HCT116 (cell line): ENCODE measurements at regions not wholly inside any gene's neighbourhood (a gene's known extent, or its start where the extent isn't known, plus 50 kb on each side); places are given as distances from the start of the nearest gene placed in this dataset.

Experiments
- ATAC-seq: fragments of 200-7000 bp; cut with Tn5 transposase; 2 replicates; pipeline ENCODE4 v1.9.1; 2020; ENCODE audit warnings: mild to moderate bottlenecking, moderate library complexity
- BruUV-seq: library from RNA; stranded (reverse); fragments of 400-500 nt; replicated peaks from 2 replicates; lab custom pipeline; 2021; lab: Mats Ljungman, UMichigan
- CTCF ChIA-PET: fragments of 300-600 bp; sonication (Branson Sonifier 250); formaldehyde crosslinking; loops from one replicate; lab custom pipeline; 2021; ENCODE audit warnings: antibody characterized with exemption; lab: Charles Lee
- POLR2A ChIA-PET: fragments of 300-600, 350-600 bp; sonication (Branson Sonifier 250); formaldehyde crosslinking; loops from one replicate; lab custom pipeline; 2021; ENCODE audit warnings: antibody characterized with exemption; lab: Charles Lee
- RAD21 ChIA-PET, 2 experiments: fragments of 300-600 bp; sonication (Branson Sonifier 250); formaldehyde crosslinking; loops; one replicate each; lab custom pipeline; 2023; ENCODE audit warnings: low total read pairs in 2 of 2; ENCODE audit not compliant: uncharacterized antibody in 2 of 2, unreplicated experiment in 2 of 2, low non-redundant PET in 1 of 2; lab: Charles Lee
- DNase-seq: peaks from one replicate; pipeline ENCODE4 v3.0.0-alpha.2; 2010; ENCODE audit warnings: low read depth, low spot score
- H2AFZ ChIP-seq: fragments of 200-600 bp; shearing (Covaris generic), sonication (generic); 2 replicates; pipeline ENCODE4 v1.6.1; 2017; ENCODE audit warnings: low read depth, mixed run types, mixed read lengths, antibody characterized with exemption, low read length; ENCODE audit not compliant: poor library complexity, severe bottlenecking
- H3K27ac ChIP-seq: 2 replicates; pipeline ENCODE4 v1.5.1; 2012; ENCODE audit warnings: low read depth, low read length
- H3K27me3 ChIP-seq: fragments of 200-600 bp; sonication (generic); 2 replicates; pipeline ENCODE4 v1.6.1; 2016; ENCODE audit warnings: mixed run types, low read length, mixed read lengths; ENCODE audit not compliant: insufficient read depth
- H3K36me3 ChIP-seq, 2 experiments: fragments of 200-500 bp in 1 of 2; fragments of 200-600 bp in 1 of 2; sonication (Bioruptor generic) in 1 of 2; sonication (generic) in 1 of 2; 2 replicates each; pipeline versions ENCODE4 v1.5.1 to v1.6.1; 2014 to 2016; ENCODE audit warnings: low read length in 2 of 2, inconsistent platforms in 1 of 2, mixed read lengths in 1 of 2, mixed run types in 1 of 2; ENCODE audit not compliant: insufficient read depth in 2 of 2, control insufficient read depth in 1 of 2
- H3K4me1 ChIP-seq, 2 experiments: fragments of 200-600 bp in 1 of 2; sonication (generic) in 1 of 2; 2 replicates each; pipeline versions ENCODE4 v1.5.1 to v1.6.1; 2012 to 2017; ENCODE audit warnings: low read length in 2 of 2, inconsistent platforms in 1 of 2, mild to moderate bottlenecking in 1 of 2, mixed read lengths in 1 of 2, mixed run types in 1 of 2, moderate library complexity in 1 of 2; ENCODE audit not compliant: insufficient read depth in 2 of 2, control insufficient read depth in 1 of 2
- H3K4me2 ChIP-seq: fragments of 200-600 bp; sonication (generic); 2 replicates; pipeline ENCODE4 v1.6.1; 2017; ENCODE audit warnings: mixed run types, low read length, mixed read lengths
- H3K4me3 ChIP-seq, 2 experiments: fragments of 200-600 bp in 1 of 2; sonication (generic) in 1 of 2; replicated peaks in 1 of 2; 2 replicates each; pipeline ENCODE4 v1.5.1; 2011 to 2016; ENCODE audit warnings: low read length in 2 of 2, control low read depth in 1 of 2, low read depth in 1 of 2, mild to moderate bottlenecking in 1 of 2, mixed read lengths in 1 of 2, mixed run types in 1 of 2
- H3K79me2 ChIP-seq: fragments of 200-600 bp; sonication (generic); 2 replicates; pipeline ENCODE4 v1.6.1; 2017; ENCODE audit warnings: mild to moderate bottlenecking, mixed run types, low read length, moderate library complexity, mixed read lengths; ENCODE audit not compliant: insufficient read depth
- H3K9ac ChIP-seq: fragments of 200-600 bp; sonication (generic); 2 replicates; pipeline ENCODE4 v1.6.1; 2016; ENCODE audit warnings: low read length, mixed read lengths
- H3K9me2 ChIP-seq: fragments of 200-600 bp; sonication (generic), shearing (Covaris generic); 2 replicates; pipeline ENCODE4 v1.6.1; 2017; ENCODE audit warnings: mixed run types, mild to moderate bottlenecking, moderate library complexity; ENCODE audit not compliant: insufficient read depth
- H3K9me3 ChIP-seq, 2 experiments: fragments of 200-500 bp in 1 of 2; fragments of 200-600 bp in 1 of 2; sonication (Bioruptor generic) in 1 of 2; sonication (generic) in 1 of 2; 2 replicates each; pipeline ENCODE4 v1.6.1; 2014 to 2017; ENCODE audit warnings: low read length in 2 of 2, mixed read lengths in 2 of 2, inconsistent platforms in 1 of 2, low read depth in 1 of 2, mild to moderate bottlenecking in 1 of 2, mixed run types in 1 of 2, moderate library complexity in 1 of 2; ENCODE audit not compliant: control insufficient read depth in 1 of 2, insufficient read depth in 1 of 2
- H4K20me1 ChIP-seq: fragments of 200-600 bp; sonication (generic), shearing (Covaris generic); 2 replicates; pipeline ENCODE4 v1.6.1; 2017; ENCODE audit warnings: mixed run types, mild to moderate bottlenecking, moderate library complexity; ENCODE audit not compliant: insufficient read depth
- CBX3 ChIP-seq: IDR thresholded peaks from 2 replicates; pipeline ENCODE4 v1.6.1; 2012; ENCODE audit warnings: low read depth
- EGR1 ChIP-seq: IDR thresholded peaks from 2 replicates; pipeline ENCODE4 v1.6.1; 2012; ENCODE audit warnings: low read depth
- ELF1 ChIP-seq: IDR thresholded peaks from 2 replicates; pipeline ENCODE4 v1.6.1; 2012; ENCODE audit warnings: low read depth, borderline replicate concordance
- EZH2 ChIP-seq: fragments of 200-600 bp; sonication (generic); IDR thresholded peaks from 2 replicates; pipeline ENCODE4 v1.6.1; 2017; ENCODE audit warnings: antibody characterized with exemption, mixed run types
- EZH2phosphoT487 ChIP-seq: fragments of 200-600 bp; IDR thresholded peaks from 2 replicates; pipeline ENCODE4 v1.6.1; 2018; ENCODE audit warnings: antibody characterized with exemption, borderline replicate concordance
- FOSL1 ChIP-seq: IDR thresholded peaks from 2 replicates; pipeline ENCODE4 v1.6.1; 2012; ENCODE audit warnings: low read depth
- JUND ChIP-seq: IDR thresholded peaks from 2 replicates; pipeline ENCODE4 v1.6.1; 2012
- MAX ChIP-seq: IDR thresholded peaks from 2 replicates; pipeline ENCODE4 v1.6.1; 2012
- POLR2A ChIP-seq: IDR thresholded peaks from 2 replicates; pipeline ENCODE4 v1.7.0; 2011; ENCODE audit warnings: borderline replicate concordance; ENCODE audit not compliant: insufficient read depth, insufficient read length; ENCODE audit errors: extremely low read depth
- RAD21 ChIP-seq: IDR thresholded peaks from 2 replicates; pipeline ENCODE4 v1.6.1; 2012; ENCODE audit warnings: low read depth, mild to moderate bottlenecking
- SIN3A ChIP-seq: IDR thresholded peaks from 2 replicates; pipeline ENCODE4 v1.6.1; 2012; ENCODE audit warnings: low read depth
- SP1 ChIP-seq: IDR thresholded peaks from 2 replicates; pipeline ENCODE4 v1.6.1; 2012; ENCODE audit warnings: low read depth
- SRF ChIP-seq: IDR thresholded peaks from 2 replicates; pipeline ENCODE4 v1.6.1; 2012; ENCODE audit warnings: low read depth
- TCF7L2 ChIP-seq: IDR thresholded peaks from 2 replicates; pipeline ENCODE4 v1.7.0; 2011; ENCODE audit warnings: borderline replicate concordance, inconsistent platforms; ENCODE audit not compliant: insufficient read depth, insufficient read length; ENCODE audit errors: extremely low read depth
- YY1 ChIP-seq: IDR thresholded peaks from 2 replicates; pipeline ENCODE4 v1.6.1; 2011; ENCODE audit warnings: low read length, low read depth, moderate library complexity, mild to moderate bottlenecking; ENCODE audit not compliant: insufficient replicate concordance; ENCODE audit errors: extremely low read depth
- intact Hi-C: fragments of 100-400 bp; cut with micrococcal nuclease; formaldehyde crosslinking; loops from 2 replicates; pipeline ENCODE4 v1.10.0; 2022
- TF ChIP-seq, protein P1 (sequence below): IDR thresholded peaks from 2 replicates; pipeline ENCODE4 v1.6.1; 2012; ENCODE audit warnings: low read depth
- TF ChIP-seq, protein P2 (sequence below): IDR thresholded peaks from 2 replicates; pipeline ENCODE4 v1.6.1; 2012
- TF ChIP-seq, protein P3 (sequence below), 3 experiments: fragments of 200-600 bp in 1 of 3; sonication (generic) in 1 of 3; IDR thresholded peaks in 2 of 3; conservative IDR thresholded peaks in 1 of 3; 2 replicates each; pipeline ENCODE4 v1.5.1; 2012 to 2017; ENCODE audit warnings: low read depth in 2 of 3, low read length in 2 of 3, antibody characterized with exemption in 1 of 3, borderline replicate concordance in 1 of 3, control low read depth in 1 of 3, mild to moderate bottlenecking in 1 of 3, mixed read lengths in 1 of 3, mixed run types in 1 of 3, moderate library complexity in 1 of 3; ENCODE audit not compliant: insufficient read depth in 1 of 3

DNA sequence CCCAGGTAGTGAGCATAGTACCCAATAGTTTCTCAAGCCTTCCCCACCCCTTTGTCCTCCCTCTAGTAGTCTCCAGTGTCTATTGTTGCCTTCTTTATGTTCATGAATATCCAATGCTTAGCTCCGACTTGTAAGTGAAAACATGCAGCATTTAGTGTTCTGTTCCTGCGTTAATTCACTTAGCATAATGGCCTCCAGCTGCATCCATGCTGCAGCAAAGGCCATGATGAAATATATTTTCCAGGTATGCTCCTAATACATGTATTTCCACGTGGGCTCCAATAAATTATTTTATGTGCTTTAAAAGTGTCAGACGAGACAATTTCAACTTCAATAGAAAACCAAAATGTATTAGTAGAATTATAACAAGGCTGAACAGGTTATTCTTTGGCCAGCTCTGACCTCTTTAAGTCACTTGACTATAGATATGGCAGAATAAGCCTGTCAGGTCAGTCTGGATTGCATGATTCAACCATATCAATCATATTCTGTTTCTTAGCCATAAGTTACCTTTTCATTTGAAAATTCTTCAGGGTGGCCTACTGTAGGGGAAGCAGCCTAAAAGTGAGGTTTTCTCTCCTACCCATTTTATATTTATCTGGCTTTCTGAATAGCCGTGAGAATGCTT is 2291.6 kb upstream of the WWC1 start:
- no peak overlapping the region for H3K4me3 ChIP-seq
- H3K9ac ChIP-seq, result no peak overlapping the region
- H3K36me3 ChIP-seq, result no peaks in the 10 kb centered on the region
- ChIA-PET RAD21 (no interaction called here), POLR2A (no interaction called here), CTCF (no interaction called here)
- intact Hi-C loops, result no loop called here
- H3K4me1 ChIP-seq, result no peaks in the 10 kb centered on the region
- H4K20me1 ChIP-seq, result no peaks in the 10 kb centered on the region
- peaks cover 18 to 23% of the 10 kb centered on the region in 2 experiments; a peak in 3 of 4 replicates for H3K9me3 ChIP-seq
- H3K27me3 ChIP-seq, result no peaks in the 10 kb centered on the region
- no peak overlapping the region for H3K27ac ChIP-seq
- no peaks in the 10 kb centered on the region for H3K9me2 ChIP-seq
- no peak overlapping the region for H2AFZ ChIP-seq
- DNase-seq (no peak), ATAC-seq (no peak)
- BruUV-seq, result no TSS peak
- no peaks in the 10 kb centered on the region for H3K79me2 ChIP-seq
- no peak for TF ChIP-seq EZH2
- TF ChIP-seq, protein P1, sequence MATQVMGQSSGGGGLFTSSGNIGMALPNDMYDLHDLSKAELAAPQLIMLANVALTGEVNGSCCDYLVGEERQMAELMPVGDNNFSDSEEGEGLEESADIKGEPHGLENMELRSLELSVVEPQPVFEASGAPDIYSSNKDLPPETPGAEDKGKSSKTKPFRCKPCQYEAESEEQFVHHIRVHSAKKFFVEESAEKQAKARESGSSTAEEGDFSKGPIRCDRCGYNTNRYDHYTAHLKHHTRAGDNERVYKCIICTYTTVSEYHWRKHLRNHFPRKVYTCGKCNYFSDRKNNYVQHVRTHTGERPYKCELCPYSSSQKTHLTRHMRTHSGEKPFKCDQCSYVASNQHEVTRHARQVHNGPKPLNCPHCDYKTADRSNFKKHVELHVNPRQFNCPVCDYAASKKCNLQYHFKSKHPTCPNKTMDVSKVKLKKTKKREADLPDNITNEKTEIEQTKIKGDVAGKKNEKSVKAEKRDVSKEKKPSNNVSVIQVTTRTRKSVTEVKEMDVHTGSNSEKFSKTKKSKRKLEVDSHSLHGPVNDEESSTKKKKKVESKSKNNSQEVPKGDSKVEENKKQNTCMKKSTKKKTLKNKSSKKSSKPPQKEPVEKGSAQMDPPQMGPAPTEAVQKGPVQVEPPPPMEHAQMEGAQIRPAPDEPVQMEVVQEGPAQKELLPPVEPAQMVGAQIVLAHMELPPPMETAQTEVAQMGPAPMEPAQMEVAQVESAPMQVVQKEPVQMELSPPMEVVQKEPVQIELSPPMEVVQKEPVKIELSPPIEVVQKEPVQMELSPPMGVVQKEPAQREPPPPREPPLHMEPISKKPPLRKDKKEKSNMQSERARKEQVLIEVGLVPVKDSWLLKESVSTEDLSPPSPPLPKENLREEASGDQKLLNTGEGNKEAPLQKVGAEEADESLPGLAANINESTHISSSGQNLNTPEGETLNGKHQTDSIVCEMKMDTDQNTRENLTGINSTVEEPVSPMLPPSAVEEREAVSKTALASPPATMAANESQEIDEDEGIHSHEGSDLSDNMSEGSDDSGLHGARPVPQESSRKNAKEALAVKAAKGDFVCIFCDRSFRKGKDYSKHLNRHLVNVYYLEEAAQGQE, result no peak
- TF ChIP-seq CBX3, result no peak
- TF ChIP-seq RAD21, result no peak
- no peak for TF ChIP-seq YY1
- TF ChIP-seq, protein P2, sequence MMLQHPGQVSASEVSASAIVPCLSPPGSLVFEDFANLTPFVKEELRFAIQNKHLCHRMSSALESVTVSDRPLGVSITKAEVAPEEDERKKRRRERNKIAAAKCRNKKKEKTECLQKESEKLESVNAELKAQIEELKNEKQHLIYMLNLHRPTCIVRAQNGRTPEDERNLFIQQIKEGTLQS, result no peak
- TF ChIP-seq MAX, result no peak
- TF ChIP-seq EGR1, result no peak
- no peak for TF ChIP-seq EZH2phosphoT487
- no peak for TF ChIP-seq FOSL1
- no peak for TF ChIP-seq SP1
- TF ChIP-seq SRF, result no peak
- no peak for TF ChIP-seq JUND
- TF ChIP-seq, protein P3, sequence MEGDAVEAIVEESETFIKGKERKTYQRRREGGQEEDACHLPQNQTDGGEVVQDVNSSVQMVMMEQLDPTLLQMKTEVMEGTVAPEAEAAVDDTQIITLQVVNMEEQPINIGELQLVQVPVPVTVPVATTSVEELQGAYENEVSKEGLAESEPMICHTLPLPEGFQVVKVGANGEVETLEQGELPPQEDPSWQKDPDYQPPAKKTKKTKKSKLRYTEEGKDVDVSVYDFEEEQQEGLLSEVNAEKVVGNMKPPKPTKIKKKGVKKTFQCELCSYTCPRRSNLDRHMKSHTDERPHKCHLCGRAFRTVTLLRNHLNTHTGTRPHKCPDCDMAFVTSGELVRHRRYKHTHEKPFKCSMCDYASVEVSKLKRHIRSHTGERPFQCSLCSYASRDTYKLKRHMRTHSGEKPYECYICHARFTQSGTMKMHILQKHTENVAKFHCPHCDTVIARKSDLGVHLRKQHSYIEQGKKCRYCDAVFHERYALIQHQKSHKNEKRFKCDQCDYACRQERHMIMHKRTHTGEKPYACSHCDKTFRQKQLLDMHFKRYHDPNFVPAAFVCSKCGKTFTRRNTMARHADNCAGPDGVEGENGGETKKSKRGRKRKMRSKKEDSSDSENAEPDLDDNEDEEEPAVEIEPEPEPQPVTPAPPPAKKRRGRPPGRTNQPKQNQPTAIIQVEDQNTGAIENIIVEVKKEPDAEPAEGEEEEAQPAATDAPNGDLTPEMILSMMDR (IDR thresholded peaks at IDR 0.05 in 2 of 3, conservative IDR thresholded peaks at IDR 0.05 in 1 of 3; ENCODE audit: borderline replicate concordance in 1 of 3, insufficient read depth in 1 of 3, low read depth in 2 of 3, low read length in 2 of 3), result no peak
- TF ChIP-seq ELF1, result no peak
- TF ChIP-seq TCF7L2, result no peak
- no peak for TF ChIP-seq SIN3A
- TF ChIP-seq POLR2A, result no peak
- TF ChIP-seq, all 23 proteins: peak for 0
- H3K4me2 ChIP-seq, result no peak overlapping the region
